Stimulated activated CD4-positive, alpha-beta T cell treated with anti-CD3 and anti-CD28 coated beads, TNF-alpha, amount 100 ng/mL, for 24 hours (primary cell): ENCODE measurements at regions not wholly inside any gene's neighbourhood (a gene's known extent, or its start where the extent isn't known, plus 50 kb on each side); places are given as distances from the start of the nearest gene placed in this dataset.

ENCODE experiments used
- DNase-seq, 3 experiments: peaks; one replicate each; pipeline ENCODE4 v3.0.0-alpha.2; 2020; ENCODE audit warnings: low read depth in 3 of 3

DNA sequence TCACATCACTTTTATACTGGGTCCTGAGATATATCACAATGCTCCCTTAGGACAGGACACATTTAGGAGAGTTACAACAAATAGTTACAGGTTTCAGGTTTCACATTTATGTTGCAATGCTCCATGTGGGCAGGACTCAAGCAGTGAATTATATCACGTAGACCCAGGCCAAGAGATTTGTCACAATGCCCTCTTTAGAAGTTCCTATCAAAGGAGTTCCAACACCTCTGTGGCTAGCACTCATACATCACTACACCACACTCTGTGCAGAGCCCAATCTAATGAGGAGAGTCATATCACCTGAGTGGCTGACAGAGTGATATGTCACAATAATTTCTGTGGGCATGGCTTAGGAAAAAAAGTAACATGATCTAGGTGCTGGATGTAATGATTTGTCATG, 1068.2 kb upstream of the AMELY start:
- no peak for DNase-seq

DNA sequence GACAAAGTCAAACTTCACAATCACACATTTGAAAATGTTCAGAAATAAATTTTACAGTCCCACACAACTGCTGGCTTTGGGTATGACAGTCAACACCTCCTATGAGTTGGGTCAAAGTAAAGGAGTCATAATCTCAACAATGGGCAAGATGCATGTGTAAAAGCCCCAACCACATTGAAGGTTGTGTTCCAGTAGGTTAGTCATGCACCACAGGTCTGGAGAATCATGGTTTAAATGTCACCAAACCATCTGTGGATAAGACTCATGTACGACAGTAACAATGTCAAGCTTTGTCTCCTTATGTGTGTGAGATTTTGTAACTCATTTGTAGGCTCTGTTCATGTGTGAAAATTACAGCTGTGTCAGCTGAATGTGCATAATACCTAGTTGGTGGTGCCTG, 1065.7 kb upstream of the AMELY start:
- no peak for DNase-seq

DNA sequence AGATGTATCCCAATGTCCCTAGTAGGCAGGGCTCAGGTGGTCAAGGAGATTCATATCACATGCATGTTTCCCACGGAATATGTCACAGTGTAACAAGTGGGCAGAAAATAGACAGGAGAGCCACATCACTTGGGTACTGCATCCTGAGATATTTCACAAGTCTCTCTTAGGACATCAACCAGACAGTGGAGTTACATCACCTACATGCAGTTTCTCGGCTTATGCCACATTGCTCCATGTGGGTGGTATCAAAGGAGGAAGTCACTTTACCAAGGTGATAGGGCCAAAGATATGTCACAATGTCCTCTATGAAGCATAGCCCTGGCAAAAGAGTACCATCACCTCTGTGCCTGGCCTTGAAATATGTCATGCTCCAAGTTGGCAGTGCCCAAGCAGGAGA, 1056.7 kb upstream of the AMELY start:
- DNase-seq = no peak

DNA sequence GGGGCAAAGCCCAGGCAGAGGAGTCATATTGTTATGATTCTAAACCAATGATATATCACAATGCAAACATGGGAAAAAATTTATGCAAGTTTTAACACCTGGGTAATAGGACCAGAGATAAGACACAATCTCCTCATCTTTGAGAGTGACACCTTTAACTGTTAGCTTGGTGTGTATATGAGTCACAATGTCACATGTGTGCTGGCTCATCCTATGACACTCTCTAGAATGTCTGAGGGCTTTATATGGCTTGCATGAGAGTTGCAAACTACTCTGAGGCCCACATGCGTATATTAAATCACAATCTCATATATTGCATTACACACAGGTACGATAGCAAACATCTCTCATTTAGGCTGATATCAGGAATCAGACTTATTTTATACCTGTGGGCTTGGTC, 1055.4 kb upstream of the AMELY start:
- no peak for DNase-seq

DNA sequence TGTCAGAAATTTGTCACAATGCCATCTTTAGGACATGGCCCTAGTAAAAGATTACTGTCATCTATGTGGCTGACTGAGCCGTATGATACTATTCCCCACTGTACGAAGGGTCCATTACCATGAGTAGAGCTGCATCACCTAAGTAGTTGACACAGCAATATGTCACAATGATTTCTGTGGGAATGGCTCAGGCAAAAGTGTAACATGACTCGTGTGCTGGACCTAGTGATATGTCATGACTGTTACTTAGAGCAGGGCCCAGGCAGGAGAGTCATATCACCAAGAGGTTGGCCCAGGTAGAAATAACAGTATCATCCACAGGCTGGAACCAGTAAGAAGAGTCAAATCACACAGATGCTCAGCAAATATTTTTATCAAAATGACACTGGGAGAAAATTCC, 1051.8 kb upstream of the AMELY start:
- no peak for DNase-seq

DNA sequence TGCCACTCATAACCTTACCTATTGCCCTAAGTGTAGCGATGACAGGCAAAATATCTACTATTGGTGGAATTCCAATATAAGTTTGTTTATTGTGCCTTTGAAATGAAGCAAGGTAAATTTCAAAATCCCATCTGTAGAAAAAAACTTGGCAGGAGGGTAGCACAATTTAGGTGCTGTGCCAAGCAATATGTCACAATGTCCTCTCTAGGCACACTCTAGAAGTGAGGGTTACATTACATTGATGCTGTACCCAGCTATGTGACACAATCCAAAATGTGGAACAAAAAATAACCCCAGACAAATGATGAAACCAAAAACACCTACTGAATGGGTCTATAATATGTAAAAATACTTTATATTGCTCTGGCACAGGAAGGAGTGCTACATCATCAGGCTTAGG, 1050.8 kb upstream of the AMELY start:
- no peak for DNase-seq

DNA sequence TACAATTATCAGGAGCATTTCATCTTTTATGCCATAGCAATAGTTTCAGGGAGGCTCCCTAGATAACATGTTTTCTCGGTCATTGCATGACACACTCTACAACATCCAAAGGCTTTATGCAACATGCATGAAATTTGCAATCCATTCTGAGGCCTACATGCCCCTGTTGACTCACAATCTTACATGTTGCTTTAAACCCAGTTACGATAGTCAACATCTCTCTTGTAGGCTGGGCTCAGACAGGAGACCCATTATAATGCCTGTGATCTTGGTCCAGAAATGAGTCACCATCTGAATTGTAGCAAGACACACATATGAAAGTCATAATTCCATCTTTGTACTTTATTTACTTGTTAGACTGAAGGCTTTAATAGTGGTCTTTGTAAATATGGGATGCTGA, 1050.3 kb upstream of the AMELY start:
- DNase-seq = no peak

DNA sequence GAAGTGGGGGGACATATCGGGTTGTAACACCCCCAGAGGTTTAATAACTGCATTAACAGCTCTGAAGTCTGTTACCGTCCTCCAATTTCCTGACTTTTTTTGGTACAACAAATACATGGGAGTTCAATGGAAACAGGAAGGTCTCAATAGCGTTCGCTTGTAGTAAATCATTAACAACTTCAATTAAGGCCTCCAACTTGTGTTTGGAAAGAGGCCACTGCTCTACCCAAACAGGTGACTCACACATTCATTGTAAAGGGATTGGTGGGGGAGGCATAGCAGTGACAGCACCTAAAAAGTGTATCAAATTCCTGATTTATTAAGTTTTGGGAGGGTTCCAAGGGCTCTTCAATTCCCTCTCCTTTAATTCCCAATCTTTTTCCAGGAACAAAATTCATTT, 1046.2 kb upstream of the AMELY start:
- no peak for DNase-seq

DNA sequence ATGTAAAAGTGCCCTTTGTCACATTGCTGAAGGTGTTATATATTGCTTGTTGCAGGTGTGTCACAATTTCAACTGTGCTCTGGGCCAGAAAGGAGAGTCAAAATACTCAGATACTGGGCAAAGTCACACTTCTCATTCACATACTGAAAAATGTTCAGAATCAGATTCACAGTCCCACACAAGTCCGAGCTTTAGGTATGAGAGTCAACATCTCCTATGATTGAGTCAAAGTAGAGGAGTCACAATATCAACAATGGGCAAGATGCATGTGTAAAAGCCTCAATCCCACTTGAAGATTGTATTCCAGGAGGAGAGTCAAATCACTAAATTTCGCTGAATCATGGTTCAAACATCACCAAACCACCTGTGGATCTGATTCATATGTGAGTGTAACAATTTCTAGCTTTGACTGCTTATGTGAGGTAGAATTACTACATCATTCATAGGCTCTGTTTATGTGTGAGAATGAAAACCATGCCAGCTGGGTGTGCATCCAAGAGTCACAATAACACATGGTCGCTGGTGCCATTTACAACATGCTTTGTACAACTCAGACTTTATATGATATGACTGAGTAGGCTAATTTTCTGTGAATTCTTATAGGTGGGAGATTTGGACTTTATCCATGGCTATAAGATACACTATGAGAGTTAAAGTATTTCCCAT, 1039.8 kb upstream of the AMELY start:
- DNase-seq = no peak

DNA sequence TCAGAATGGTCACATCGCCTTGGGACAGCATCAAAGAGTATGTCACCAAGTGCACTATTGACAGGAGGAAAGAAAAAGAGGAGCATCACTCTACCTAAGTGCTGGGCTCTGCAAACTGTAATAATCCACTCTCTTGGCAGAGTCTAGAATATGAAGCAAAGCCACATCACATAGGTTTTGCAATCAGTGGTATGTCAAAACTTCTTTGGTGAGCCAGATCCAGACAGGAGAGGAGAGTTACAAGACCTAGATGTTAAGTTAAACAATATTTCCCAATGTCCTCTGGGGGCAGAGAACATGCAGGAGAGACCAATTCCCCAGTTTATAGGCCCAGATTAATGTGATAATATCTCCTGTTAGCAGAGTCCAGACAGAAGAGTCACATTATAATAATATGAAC, 1032.6 kb upstream of the AMELY start:
- no peak for DNase-seq

DNA sequence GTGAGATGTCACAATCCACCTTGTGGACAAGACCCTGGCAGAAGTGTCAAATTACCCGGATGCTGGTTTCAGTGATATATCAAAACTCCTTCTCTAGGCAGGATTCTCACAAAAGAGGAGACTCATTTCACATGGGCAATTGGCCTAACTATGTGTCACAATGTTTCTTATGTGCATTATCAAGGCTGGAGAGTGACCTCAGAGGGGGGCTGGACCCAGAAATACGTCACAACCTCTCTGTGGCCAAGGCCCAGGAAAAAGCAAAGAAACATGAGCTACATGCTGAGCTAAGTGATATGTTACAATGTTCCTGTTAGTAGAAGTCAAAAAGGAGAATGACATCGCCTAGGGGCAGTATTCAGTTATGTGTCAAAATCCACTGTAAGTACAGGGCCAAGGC, 1031.2 kb upstream of the AMELY start:
- no peak for DNase-seq

DNA sequence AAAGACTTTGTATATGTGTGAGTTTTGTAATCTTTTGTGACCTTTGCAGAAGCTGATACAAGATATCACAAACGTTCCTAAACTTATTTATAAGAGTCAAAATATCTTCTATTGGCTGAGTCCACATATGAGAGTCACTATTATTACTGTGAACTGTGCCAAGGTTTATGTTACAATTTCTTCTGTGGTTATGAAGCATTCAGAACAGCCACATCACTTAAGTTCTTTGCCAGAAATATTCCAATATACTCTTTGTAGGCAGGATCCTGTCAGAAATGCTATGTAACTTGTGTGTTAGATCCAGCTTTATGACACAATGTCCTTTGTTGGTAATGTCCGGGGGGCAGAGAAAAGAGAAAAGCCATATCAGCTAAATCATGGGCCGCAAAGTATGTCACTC, 1030.3 kb upstream of the AMELY start:
- DNase-seq = no peak

DNA sequence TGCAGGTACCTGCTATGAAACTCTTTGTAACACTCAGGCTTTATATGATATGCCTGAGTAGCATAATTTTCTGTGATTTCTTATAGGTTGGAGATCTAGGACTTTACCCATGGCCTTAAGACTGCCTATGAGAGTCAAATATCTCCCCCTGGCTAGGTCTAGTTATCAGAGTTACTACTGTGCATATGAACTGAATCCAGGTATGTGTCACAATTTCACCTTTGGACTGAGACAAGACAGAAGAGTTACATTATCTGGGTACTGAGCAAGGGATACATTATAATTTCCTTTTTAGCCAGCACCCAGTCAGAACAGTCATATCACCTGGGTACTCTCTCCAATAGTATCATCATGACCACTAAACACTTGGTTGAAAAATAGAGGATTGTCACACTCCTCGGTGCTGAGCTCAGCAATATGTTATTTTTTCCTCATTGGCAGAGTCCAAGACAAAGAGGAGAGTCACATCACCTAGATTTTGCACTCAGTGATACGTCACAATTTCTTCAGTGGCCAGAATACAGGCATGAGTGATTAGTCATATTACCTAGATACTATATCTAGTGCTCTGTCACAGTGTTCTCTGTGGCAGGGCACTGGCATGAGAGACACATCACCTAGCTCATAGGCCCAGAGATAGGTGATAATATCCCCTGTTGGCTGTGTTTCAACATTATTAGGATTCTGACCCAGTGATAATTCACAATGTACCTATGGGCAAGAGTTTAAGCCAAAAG, 1027.6 kb upstream of the AMELY start:
- no peak for DNase-seq

DNA sequence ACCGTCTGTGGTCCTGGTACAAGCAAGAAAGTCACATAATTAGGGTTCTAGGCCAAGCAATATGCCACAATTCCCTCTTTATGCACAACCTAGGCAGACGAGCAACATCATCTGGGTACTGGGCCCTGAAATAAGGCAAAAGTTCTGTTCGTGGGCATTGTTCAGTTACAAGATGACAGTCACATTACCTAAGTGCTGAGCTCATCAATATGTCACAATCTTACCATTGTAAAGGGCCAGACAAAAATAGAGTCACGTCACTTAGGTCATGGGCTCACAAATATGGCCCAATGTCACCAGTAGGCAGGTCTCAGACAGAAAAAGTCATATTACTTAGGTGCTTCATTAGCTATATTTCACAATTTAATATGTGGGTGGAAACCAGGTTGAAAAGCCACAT, 1025.3 kb upstream of the AMELY start:
- DNase-seq = no peak

DNA sequence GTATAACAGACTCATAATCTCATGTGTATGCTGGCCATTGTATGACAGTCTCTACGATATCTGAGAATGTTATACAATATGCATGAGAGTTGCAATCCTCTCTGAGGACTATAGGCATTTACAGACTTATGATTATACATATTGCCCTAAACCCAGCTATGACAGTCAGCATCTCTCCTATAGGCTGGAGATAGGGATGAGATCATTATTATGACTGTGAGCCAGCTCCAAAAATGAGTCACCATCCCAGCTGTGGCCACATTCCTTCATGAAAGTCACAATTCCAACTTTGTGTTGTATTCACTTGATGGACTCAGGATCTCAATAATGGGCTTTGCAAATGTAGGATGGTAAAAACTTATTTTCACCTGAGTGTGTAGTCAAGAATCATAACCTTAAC, 1024.5 kb upstream of the AMELY start:
- DNase-seq = no peak

DNA sequence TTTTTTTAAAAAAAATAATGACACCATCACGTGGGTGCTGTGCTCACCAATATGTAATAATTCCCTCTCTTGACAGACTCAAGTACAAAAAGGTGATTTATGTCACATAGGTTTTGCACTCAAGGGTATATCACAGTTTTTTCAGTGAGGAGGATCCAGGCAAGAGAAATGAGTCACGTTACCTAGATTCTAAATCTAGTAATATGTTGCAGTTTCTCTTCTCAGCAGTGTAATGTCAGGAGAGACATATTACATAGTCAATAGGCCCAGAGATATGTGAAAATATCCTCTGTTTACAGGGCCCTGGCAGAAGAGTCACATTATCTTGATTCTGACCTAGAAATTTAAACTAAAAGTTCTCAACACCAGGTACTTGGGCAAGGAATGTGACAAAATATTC, 1024.1 kb upstream of the AMELY start:
- DNase-seq = no peak

DNA sequence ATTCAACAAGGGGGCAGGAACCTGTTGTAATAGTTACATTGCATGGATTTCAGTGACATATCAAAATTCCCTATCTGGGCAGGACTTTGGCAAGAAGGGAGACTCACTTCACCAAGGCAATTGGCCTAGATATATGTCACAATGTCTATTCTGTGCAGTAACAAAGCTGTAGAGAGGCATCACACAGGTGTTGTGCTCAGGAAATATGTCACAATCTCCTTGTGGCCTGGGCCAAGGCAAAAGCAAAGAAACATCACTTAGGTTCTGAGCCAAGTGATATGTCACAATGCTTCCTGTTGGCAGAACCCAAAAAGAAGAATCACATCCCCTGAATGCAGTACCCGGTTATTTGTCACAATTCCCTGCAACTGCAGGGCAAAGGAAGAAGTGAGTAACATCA, 1020.9 kb upstream of the AMELY start:
- no peak for DNase-seq

DNA sequence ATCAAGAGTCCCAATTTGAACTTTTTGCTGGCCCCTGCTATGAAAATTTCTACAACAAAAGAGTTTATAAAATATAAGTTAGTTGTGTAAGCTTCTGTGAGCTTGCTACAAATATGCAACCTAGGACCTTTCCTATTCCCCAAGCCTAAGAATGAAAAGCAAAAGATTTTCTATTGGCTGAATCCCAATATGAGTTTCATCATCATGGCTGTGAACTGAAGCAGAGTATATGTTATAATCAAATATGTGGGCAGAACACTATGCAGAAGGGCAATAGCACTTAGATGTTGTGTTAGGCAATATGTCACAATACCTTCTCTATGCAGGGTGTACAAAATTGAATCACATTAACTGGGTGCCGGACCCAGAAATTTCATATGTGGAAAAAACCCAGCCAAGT, 1018.3 kb upstream of the AMELY start:
- no peak for DNase-seq

DNA sequence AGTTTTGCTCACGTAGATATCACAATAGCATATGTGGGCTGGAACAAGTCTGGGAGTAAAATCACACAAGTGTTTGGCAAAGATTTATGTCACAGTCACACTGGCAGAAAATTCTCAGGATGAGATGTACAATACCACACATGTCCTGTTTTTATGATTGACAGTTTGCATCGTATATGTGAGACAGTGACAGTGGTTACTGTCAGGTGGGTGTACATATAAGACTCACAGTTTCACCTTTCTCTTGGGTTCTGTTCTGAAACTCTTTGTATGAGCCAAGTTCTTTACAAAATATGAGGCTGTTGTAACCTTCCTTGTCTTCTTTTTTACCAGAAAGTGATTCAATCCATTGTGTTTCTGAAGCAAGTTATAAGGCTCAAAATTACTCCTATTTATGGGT, 1012.5 kb upstream of the AMELY start:
- DNase-seq = no peak

DNA sequence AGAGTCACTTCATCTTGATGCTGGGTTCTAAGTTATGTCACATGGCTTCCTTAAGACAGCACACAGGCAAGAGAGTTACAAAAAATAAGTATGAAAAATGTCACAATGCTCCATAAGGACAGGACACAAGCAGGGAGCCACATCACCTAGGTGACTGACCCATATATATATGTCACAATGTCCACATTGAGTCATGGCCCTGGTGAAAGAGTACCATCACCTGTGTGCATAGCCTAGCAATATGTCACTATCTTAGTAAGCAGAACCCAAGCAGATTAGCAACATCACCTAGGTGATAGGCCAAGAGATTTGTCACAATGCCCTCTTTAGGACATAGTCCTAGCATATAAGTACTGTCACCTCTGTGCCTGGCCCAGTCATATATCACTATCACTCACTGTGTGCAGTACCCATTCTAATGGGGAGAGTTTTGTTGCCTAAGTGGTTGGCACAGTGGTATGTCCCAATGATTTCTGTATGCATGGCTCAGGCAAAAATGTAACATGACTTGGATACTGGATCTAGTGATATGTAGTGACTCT, 1012.0 kb upstream of the AMELY start:
- DNase-seq = no peak

DNA sequence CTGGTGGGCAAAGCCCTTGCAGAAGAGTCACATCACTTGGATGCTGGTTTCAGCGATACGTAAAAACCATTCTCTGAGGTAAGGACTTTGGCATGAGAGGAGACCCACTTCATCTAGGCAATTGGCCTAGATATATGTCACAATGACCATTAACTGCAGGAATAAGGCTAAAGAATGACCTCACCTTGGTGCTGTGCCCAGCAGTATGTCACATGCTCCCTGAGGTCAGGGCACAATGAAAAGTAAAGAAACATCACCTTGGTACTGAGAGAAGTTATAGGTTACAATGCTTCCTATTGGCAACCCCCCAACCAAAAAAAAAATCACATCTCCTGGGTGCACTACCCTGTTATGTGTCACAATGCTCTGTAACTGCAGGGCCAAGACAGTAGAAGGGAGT, 1008.8 kb upstream of the AMELY start:
- no peak for DNase-seq

DNA sequence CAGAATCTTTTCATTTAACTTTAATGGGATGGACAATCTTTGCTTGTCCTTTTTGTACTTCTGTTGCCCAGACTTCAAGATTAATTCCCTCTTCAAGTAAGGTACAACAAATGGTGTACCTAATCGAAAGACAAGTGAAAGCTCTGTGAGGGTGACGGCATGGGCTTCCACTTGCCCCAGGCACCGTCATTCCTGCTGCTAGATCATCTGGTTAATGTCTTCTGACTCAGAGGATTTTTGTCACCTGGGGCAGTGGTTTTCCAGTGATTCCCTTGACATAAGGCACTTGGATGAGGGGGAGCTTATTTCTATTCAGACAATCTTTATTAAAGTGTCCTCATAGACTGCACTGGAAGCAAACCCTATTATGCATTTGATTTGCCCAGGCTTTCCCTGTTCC, 977.0 kb upstream of the AMELY start:
- no peak for DNase-seq

DNA sequence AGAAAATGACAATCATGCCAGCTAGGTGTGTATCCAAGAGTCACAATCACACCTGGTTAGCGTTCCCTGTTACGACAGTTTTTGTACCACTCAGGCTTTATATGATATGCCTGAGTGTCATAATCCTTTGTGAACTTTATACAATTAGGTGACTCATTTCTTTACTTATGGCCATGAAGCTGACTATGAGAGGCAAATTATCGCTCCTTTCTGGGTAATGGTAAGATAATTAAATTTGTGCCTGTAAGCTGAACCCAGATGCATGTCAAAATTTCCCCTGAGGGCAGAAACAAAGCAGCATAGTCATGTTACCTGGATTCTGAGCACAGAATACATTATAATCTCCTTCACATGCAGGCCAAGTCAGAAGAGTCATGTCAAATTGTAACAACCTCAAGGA, 970.1 kb upstream of the AMELY start:
- no peak for DNase-seq

DNA sequence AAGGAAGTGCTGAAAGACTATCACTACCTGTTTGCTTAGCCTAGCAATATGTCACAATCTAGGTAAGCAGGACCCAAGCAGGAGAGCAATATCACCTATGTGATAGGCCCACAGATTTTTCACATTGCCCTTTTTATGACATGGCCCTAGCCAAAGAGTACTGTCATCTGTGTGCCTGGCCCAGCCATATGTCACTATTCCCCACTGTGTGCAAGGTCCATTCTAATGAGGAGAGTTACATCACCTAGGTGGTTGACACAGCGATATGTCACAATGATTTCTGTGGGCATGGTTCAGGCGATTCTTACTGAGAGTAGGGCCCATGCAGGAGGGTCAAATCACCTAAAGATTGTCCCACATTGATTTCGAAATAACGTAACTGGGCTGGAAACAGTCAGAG, 967.7 kb upstream of the AMELY start:
- no peak for DNase-seq
